Natural killer cell (primary cell): ENCODE measurements at regions not wholly inside any gene's neighbourhood (a gene's known extent, or its start where the extent isn't known, plus 50 kb on each side); places are given as distances from the start of the nearest gene placed in this dataset.

Source experiments
- ATAC-seq, 3 donors: fragments of 150-1000 bp in 2 of 3; fragments of 200-7000 bp in 1 of 3; cut with Tn5 transposase; 1 replicate in 1 of 3; 2 replicates in 2 of 3; pipeline ENCODE4 v1.10.0; 2021; ENCODE audit warnings: mild to moderate bottlenecking in 2 of 3, moderate library complexity in 2 of 3
- DNase-seq, 2 donors: peaks; one replicate each; pipeline versions ENCODE4 v3.0.0 to v3.0.0-alpha.2; 2013 to 2021; ENCODE audit warnings: mixed read lengths in 1 of 2
- H3K27ac ChIP-seq: one replicate; pipeline ENCODE4 v1.5.1; 2013; ENCODE audit warnings: mild to moderate bottlenecking, low read length
- H3K27me3 ChIP-seq: one replicate; pipeline ENCODE4 v1.6.1; 2013; ENCODE audit warnings: low read length; ENCODE audit not compliant: control insufficient read depth, insufficient read depth
- H3K36me3 ChIP-seq: one replicate; pipeline ENCODE4 v1.6.1; 2013; ENCODE audit warnings: low read length; ENCODE audit not compliant: control insufficient read depth, insufficient read depth
- H3K4me1 ChIP-seq: one replicate; pipeline ENCODE4 v1.6.1; 2013; ENCODE audit warnings: low read length; ENCODE audit not compliant: control insufficient read depth, insufficient read depth
- H3K4me3 ChIP-seq: one replicate; pipeline ENCODE4 v1.5.1; 2013; ENCODE audit warnings: low read length
- H3K9me3 ChIP-seq: one replicate; pipeline ENCODE4 v1.6.1; 2013; ENCODE audit warnings: low read length; ENCODE audit not compliant: control insufficient read depth, insufficient read depth
- H3K27ac Mint-ChIP-seq, 2 donors: one replicate each; pipeline ENCODE4 v1.8.0; 2022; ENCODE audit warnings: mild to moderate bottlenecking in 2 of 2, mixed read lengths in 2 of 2, moderate library complexity in 1 of 2
- H3K27me3 Mint-ChIP-seq, 2 donors: one replicate each; pipeline ENCODE4 v1.8.0; 2022; ENCODE audit warnings: low read depth in 2 of 2, mixed read lengths in 2 of 2
- H3K36me3 Mint-ChIP-seq: one replicate; pipeline ENCODE4 v1.8.0; 2022; ENCODE audit warnings: mixed read lengths
- H3K4me1 Mint-ChIP-seq, 2 donors: one replicate each; pipeline ENCODE4 v1.8.0; 2022; ENCODE audit warnings: mixed read lengths in 2 of 2
- H3K4me3 Mint-ChIP-seq: one replicate; pipeline ENCODE4 v1.8.0; 2022; ENCODE audit warnings: mild to moderate bottlenecking, moderate library complexity, mixed read lengths
- H3K9me3 Mint-ChIP-seq, 2 donors: one replicate each; pipeline ENCODE4 v1.8.0; 2022; ENCODE audit warnings: mixed read lengths in 2 of 2
- CTCF ChIP-seq: fragments of 200-600 bp; IDR thresholded peaks from one replicate; pipeline ENCODE4 v1.8.0; 2022; ENCODE audit warnings: antibody characterized with exemption
- WGBS: methylation state at CpG from one replicate; pipeline ENCODE4 v1.1.7; 2013; ENCODE audit warnings: missing lambda C conversion rate; ENCODE audit not compliant: insufficient coverage; 5-methylcytosine and 5-hydroxymethylcytosine counted together
- intact Hi-C: fragments of 100-400 bp; cut with micrococcal nuclease; formaldehyde crosslinking; loops from one replicate; pipeline ENCODE4 v1.14.2; 2022

GRCh38 chr5:4555725-4556285 lies 584.3 kb upstream of the ADAMTS16 start:
- intact Hi-C loops: no loop called here
- no peak for TF ChIP-seq CTCF
- H3K27me3 ChIP-seq: no peaks in the 10 kb centered on the region
- no peaks in the 10 kb centered on the region for H3K36me3 Mint-ChIP-seq
- H3K27ac ChIP-seq: no peak overlapping the region
- H3K4me3 ChIP-seq: no peak overlapping the region
- no peak overlapping the region for H3K4me3 Mint-ChIP-seq
- no peak for DNase-seq
- no peaks in the 10 kb centered on the region for H3K4me1 Mint-ChIP-seq
- no peak overlapping the region for H3K27ac Mint-ChIP-seq
- peaks cover 7 to 17% of the 10 kb centered on the region in 2 donors for H3K9me3 Mint-ChIP-seq
- no peaks in the 10 kb centered on the region for H3K27me3 Mint-ChIP-seq
- no peaks in the 10 kb centered on the region for H3K36me3 ChIP-seq
- H3K4me1 ChIP-seq: no peaks in the 10 kb centered on the region
- no peaks in the 10 kb centered on the region for H3K9me3 ChIP-seq
- 81% methylated on average over 13 of the region's 13 CpGs for WGBS
- ATAC-seq: no peak

GRCh38 chr5:4561403-4561802 lies 578.7 kb upstream of the ADAMTS16 start:
- no peaks in the 10 kb centered on the region for H3K4me1 Mint-ChIP-seq
- intact Hi-C loops: no loop called here
- no peak overlapping the region for H3K4me3 Mint-ChIP-seq
- Histone ChIP-seq H3K9me3 (peaks cover 4% of the 10 kb centered on the region), H3K4me1 (no peaks in the 10 kb centered on the region), H3K27me3 (no peaks in the 10 kb centered on the region), H3K4me3 (no peak overlapping the region), H3K27ac (no peak overlapping the region), H3K36me3 (no peaks in the 10 kb centered on the region)
- peaks cover 8 to 23% of the 10 kb centered on the region in 2 donors for H3K9me3 Mint-ChIP-seq
- TF ChIP-seq CTCF: no peak
- no peaks in the 10 kb centered on the region for H3K36me3 Mint-ChIP-seq
- no peak for ATAC-seq
- H3K27me3 Mint-ChIP-seq: no peaks in the 10 kb centered on the region
- H3K27ac Mint-ChIP-seq: no peak overlapping the region
- DNase-seq: no peak
- WGBS: 60% methylated on average over 3 of the region's 4 CpGs

- Histone ChIP-seq H3K9me3 (peaks cover 4% of the 10 kb centered on the region), H3K4me1 (no peaks in the 10 kb centered on the region), H3K27ac (no peak overlapping the region), H3K4me3 (no peak overlapping the region), H3K27me3 (no peaks in the 10 kb centered on the region), H3K36me3 (no peaks in the 10 kb centered on the region)
- no peak for ATAC-seq
- TF ChIP-seq CTCF: no peak
- DNase-seq: no peak
- peaks cover 7 to 18% of the 10 kb centered on the region in 2 donors for H3K9me3 Mint-ChIP-seq
- 44% methylated on average over 3 of the region's 4 CpGs for WGBS
- no peak overlapping the region for H3K27ac Mint-ChIP-seq
- no peaks in the 10 kb centered on the region for H3K27me3 Mint-ChIP-seq
- no peaks in the 10 kb centered on the region for H3K36me3 Mint-ChIP-seq
- intact Hi-C loops: no loop called here
- H3K4me1 Mint-ChIP-seq: no peaks in the 10 kb centered on the region
- H3K4me3 Mint-ChIP-seq: no peak overlapping the region
Measured at GRCh38 chr5:4563400-4563799, 576.7 kb upstream of the ADAMTS16 start.
